ENCODE measurements at regions not wholly inside any gene's neighbourhood (a gene's known extent, or its start where the extent isn't known, plus 50 kb on each side); places are given as distances from the start of the nearest gene placed in this dataset.

GRCh38 chr6:20001286-20001685, 164.1 kb downstream of the ID4 start:
- no peak for ATAC-seq (ENCODE audit: poor library complexity)
- no peaks in the 10 kb centered on the region for H3K4me1 ChIP-seq (ENCODE audit: insufficient read depth, low read length)
- Mint-ChIP-seq H3K27me3 (peaks cover 5% of the 10 kb centered on the region), H3K4me3 (no peak overlapping the region), H3K4me1 (ENCODE audit: low read depth) (no peaks in the 10 kb centered on the region), H3K9me3 (peaks cover 2% of the 10 kb centered on the region), H3K36me3 (ENCODE audit: low read depth) (no peaks in the 10 kb centered on the region), H3K27ac (no peak overlapping the region)
- ChIA-PET POLR2A (no interaction called here), CTCF (no interaction called here)
- no peak overlapping the region for H3K4me3 ChIP-seq (ENCODE audit: low read length)
- H3K36me3 ChIP-seq (ENCODE audit: insufficient read depth, low read length) = no peaks in the 10 kb centered on the region
- H3K27ac ChIP-seq (ENCODE audit: low read depth in 1 of 2, low read length in 2 of 2) = no peak overlapping the region
- intact Hi-C loops (cut with DNase I, micrococcal nuclease) = no loop called here
- no peak for DNase-seq
- no peaks in the 10 kb centered on the region for H3K27me3 ChIP-seq (ENCODE audit: control insufficient read depth in 1 of 2, insufficient read depth in 2 of 2, low read length in 2 of 2)
- TF ChIP-seq, protein P1, sequence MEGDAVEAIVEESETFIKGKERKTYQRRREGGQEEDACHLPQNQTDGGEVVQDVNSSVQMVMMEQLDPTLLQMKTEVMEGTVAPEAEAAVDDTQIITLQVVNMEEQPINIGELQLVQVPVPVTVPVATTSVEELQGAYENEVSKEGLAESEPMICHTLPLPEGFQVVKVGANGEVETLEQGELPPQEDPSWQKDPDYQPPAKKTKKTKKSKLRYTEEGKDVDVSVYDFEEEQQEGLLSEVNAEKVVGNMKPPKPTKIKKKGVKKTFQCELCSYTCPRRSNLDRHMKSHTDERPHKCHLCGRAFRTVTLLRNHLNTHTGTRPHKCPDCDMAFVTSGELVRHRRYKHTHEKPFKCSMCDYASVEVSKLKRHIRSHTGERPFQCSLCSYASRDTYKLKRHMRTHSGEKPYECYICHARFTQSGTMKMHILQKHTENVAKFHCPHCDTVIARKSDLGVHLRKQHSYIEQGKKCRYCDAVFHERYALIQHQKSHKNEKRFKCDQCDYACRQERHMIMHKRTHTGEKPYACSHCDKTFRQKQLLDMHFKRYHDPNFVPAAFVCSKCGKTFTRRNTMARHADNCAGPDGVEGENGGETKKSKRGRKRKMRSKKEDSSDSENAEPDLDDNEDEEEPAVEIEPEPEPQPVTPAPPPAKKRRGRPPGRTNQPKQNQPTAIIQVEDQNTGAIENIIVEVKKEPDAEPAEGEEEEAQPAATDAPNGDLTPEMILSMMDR (IDR thresholded peaks at IDR 0.05) = no peak
- H3K9me3 ChIP-seq (ENCODE audit: control insufficient read depth in 1 of 2, insufficient read depth in 1 of 2, low read length in 2 of 2) = no peaks in the 10 kb centered on the region

GRCh38 chr6:20006037-20006436, 168.9 kb downstream of the ID4 start:
- CTCF ChIA-PET = no interaction called here
- no peak for DNase-seq
- TF ChIP-seq, protein P1 (IDR thresholded peaks at IDR 0.05) = no peak
- H3K27me3 Mint-ChIP-seq = peaks cover 12% of the 10 kb centered on the region
- no peak for ATAC-seq (ENCODE audit: poor library complexity)
- POLR2A ChIA-PET = no interaction called here
- H3K4me3 ChIP-seq (ENCODE audit: low read length) = no peak overlapping the region
- H3K27ac ChIP-seq (ENCODE audit: low read depth in 1 of 2, low read length in 2 of 2) = no peak overlapping the region
- H3K27me3 ChIP-seq (ENCODE audit: control insufficient read depth in 1 of 2, insufficient read depth in 2 of 2, low read length in 2 of 2) = no peaks in the 10 kb centered on the region
- no peaks in the 10 kb centered on the region for H3K36me3 Mint-ChIP-seq (ENCODE audit: low read depth)
- H3K9me3 ChIP-seq (ENCODE audit: control insufficient read depth in 1 of 2, insufficient read depth in 1 of 2, low read length in 2 of 2) = no peaks in the 10 kb centered on the region
- H3K4me3 Mint-ChIP-seq = no peak overlapping the region
- intact Hi-C loops (cut with DNase I, micrococcal nuclease) = no loop called here
- H3K4me1 Mint-ChIP-seq (ENCODE audit: low read depth) = no peaks in the 10 kb centered on the region
- H3K4me1 ChIP-seq (ENCODE audit: insufficient read depth, low read length) = no peaks in the 10 kb centered on the region
- H3K27ac Mint-ChIP-seq = no peak overlapping the region
- no peaks in the 10 kb centered on the region for H3K36me3 ChIP-seq (ENCODE audit: insufficient read depth, low read length)
- peaks cover 2% of the 10 kb centered on the region for H3K9me3 Mint-ChIP-seq

GRCh38 chr6:20008131-20008530, 171.0 kb downstream of the ID4 start:
- Histone ChIP-seq H3K27ac (ENCODE audit: low read depth in 1 of 2, low read length in 2 of 2) (no peak overlapping the region), H3K27me3 (ENCODE audit: control insufficient read depth in 1 of 2, insufficient read depth in 2 of 2, low read length in 2 of 2) (no peaks in the 10 kb centered on the region), H3K9me3 (ENCODE audit: control insufficient read depth in 1 of 2, insufficient read depth in 1 of 2, low read length in 2 of 2) (no peaks in the 10 kb centered on the region), H3K4me3 (ENCODE audit: low read length) (no peak overlapping the region), H3K4me1 (ENCODE audit: insufficient read depth, low read length) (no peaks in the 10 kb centered on the region), H3K36me3 (ENCODE audit: insufficient read depth, low read length) (no peaks in the 10 kb centered on the region)
- Mint-ChIP-seq H3K4me3 (no peak overlapping the region), H3K36me3 (ENCODE audit: low read depth) (no peaks in the 10 kb centered on the region), H3K9me3 (no peaks in the 10 kb centered on the region), H3K4me1 (ENCODE audit: low read depth) (no peaks in the 10 kb centered on the region), H3K27ac (no peak overlapping the region), H3K27me3 (peaks cover 29% of the 10 kb centered on the region)
- POLR2A ChIA-PET = no interaction called here
- ATAC-seq (ENCODE audit: poor library complexity) (no peak), DNase-seq (no peak)
- intact Hi-C loops (cut with DNase I, micrococcal nuclease) = no loop called here
- CTCF ChIA-PET = interaction anchor here (1.4 kb wide), 1 partner anchor 8 kb away, joined by 3 read pairs; no protein-coding TSS in a partner anchor
- TF ChIP-seq, protein P1 (IDR thresholded peaks at IDR 0.05) = no peak
